ENCODE measurements at regions not wholly inside any gene's neighbourhood (a gene's known extent, or its start where the extent isn't known, plus 50 kb on each side); places are given as distances from the start of the nearest gene placed in this dataset.
"Not testable (repeated sequence)": the region's sequence is repeated elsewhere in the genome, so short reads cannot be mapped to it uniquely, and the experiment has no call there.

- DNase-seq (ENCODE audit: low spot score), result not testable (repeated sequence)
Measured at GRCh38 chr2:111316881-111317549, 196.3 kb downstream of the BCL2L11 start.

- not testable (repeated sequence) for DNase-seq (ENCODE audit: low spot score)
Measured at GRCh38 chr2:111319552-111319951, 198.8 kb downstream of the BCL2L11 start.

DNA sequence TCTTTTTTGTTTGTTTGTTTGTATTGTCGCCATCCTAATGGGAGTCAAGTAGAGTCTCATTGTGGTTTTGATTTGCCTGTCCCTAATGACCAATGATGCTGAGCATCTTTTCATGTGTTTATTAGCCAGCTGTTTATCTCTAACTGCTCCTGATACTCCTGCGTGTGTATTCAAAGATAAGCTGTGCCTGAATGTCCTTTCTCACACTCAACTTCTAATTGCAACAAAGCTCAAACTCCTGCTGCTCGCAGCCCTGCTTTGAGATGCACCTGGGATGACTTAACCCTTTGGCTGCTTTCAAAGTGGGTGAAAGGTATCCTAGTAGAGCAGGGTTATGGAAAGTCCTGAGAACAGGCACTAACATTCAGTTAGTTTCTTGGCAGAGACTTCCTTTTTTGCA lies 199.6 kb downstream of the BCL2L11 start:
- DNase-seq (ENCODE audit: low spot score), result not testable (repeated sequence)

DNA sequence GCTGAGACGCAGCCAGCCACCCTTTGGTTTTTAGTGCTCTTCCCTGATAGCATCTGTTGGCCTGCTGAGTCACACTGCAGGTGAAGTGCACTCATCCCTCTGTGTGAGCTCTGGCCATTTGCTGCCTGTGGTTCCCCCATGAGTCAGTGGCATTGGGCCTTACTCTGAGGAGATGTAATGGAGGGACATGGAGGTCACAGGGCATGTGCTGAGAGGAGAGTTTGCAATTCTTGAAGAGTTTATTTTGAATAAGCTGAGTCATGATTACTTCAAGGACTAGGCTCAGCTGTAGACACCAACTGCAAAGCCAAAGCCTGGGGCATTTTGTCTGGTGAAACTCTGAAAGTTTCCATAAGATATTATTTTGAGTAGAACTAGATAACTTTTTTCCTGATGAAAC lies 200.3 kb downstream of the BCL2L11 start:
- not testable (repeated sequence) for DNase-seq (ENCODE audit: low spot score)

DNA sequence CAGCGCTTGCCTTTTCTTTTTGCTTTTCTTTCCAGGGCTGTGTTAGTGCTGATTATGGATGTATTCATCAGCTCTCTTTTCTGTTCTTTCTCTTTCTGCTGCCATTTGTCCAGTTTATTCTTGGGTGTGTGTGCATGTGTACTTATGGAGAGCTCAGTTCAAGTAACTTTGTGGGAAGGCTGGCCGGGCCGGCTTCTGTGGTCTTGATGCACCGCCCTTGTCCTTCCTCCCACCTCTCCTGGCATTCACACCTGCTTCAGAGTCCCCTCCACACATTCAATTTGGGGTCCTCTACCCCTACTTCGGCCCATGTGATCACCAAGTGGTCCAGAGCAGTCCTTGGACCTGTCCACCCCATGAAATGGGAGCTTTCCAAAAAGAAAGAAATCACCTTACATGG lies 202.7 kb downstream of the BCL2L11 start:
- not testable (repeated sequence) for DNase-seq (ENCODE audit: low spot score)

DNA sequence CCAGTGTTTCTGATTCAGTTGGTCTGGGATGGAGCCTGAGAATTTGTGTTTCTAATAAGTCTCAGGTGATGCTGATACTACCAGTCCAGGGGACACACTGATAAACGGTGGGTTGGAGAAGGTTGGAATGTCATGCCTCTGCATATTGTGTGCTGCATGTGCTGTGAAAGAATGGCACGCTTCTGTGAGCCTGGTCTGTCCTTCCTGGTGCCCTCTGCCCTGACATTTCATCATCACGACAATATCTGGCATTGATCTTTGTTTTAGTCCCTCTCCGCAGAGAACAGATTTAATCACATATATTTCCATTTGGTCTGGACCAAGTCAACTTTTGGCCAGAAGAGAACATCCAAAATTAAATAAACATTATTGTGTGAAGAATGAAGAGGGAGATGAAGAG lies 207.0 kb downstream of the BCL2L11 start:
- DNase-seq (ENCODE audit: low spot score), result not testable (repeated sequence)

GRCh38 chr2:111329309-111329708 lies 208.6 kb downstream of the BCL2L11 start:
- not testable (repeated sequence) for DNase-seq (ENCODE audit: low spot score)

DNA sequence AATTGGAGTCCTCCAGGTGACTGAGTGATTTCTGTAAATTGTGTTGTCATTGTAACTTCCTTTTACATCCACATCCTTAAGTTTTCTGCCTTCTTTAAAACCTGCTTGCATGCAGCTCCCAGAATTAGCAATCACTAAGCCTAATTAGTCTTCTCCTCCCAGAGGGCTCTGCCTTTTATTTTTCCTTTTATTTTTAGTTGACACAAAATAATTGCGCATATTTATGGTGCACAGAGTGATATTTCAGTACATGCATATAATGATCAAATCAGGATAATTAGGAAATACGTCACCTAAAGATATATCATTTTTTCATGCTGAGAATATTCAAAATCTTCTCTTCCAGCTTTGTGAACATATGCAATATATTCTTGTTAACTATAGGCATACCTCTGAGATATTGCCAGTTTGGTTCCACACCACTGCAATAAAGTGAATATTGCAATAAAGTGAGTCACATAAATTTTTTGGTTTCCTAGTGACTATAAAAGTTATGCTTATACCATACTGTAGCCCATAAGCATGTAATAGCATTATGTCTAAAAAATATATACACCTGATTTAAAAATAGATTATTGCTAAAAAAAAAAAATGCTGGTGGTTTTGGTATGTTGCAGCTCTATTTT lies 210.5 kb downstream of the BCL2L11 start:
- not testable (repeated sequence) for DNase-seq (ENCODE audit: low spot score)

- not testable (repeated sequence) for DNase-seq (ENCODE audit: low spot score)
Measured at GRCh38 chr2:111335220-111335907, 214.7 kb downstream of the BCL2L11 start.

- DNase-seq (ENCODE audit: low spot score), result not testable (repeated sequence)
Measured at GRCh38 chr2:111338474-111338873, 217.8 kb downstream of the BCL2L11 start.

DNA sequence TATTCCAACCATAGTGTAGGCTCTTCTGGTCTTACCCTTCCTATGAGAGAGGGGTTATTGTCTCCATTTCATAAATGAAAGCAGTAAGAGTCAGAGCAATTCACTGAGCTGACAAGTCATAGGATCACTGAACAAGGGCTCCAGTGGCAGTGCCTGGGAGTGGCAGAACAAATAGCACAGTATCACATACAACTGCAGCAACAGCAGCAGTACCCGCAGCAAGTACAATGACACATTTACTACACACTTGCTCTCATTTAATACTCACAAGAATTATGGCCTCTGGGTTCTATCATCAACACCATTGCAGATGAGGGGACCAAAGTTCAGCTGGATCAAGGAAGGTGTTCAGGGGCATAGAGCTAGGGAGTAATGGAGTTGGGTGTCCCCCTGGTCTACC lies 218.8 kb downstream of the BCL2L11 start:
- DNase-seq (ENCODE audit: low spot score), result not testable (repeated sequence)

DNA sequence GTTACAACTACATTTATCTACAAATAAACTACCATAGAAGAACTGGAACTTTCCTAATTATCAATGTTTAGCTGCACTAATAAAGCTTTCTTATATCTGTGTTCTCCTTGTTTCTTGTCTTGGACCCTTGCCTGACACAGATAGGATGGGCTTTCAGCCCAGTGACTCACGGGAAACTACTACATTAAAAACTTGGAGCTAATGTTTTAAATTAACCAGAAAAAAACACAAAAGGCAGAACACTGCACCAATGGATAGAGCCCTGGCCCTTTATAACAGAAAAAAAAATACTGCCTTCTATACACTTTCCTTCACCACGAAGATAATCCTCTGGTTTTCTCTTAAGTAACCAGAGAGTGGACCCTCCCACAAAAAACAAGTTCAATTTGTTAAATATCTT lies 223.9 kb downstream of the BCL2L11 start:
- DNase-seq (ENCODE audit: low spot score), result not testable (repeated sequence)

- DNase-seq (ENCODE audit: low spot score), result not testable (repeated sequence)
Measured at GRCh38 chr2:111345439-111345838, 224.7 kb downstream of the BCL2L11 start.

DNA sequence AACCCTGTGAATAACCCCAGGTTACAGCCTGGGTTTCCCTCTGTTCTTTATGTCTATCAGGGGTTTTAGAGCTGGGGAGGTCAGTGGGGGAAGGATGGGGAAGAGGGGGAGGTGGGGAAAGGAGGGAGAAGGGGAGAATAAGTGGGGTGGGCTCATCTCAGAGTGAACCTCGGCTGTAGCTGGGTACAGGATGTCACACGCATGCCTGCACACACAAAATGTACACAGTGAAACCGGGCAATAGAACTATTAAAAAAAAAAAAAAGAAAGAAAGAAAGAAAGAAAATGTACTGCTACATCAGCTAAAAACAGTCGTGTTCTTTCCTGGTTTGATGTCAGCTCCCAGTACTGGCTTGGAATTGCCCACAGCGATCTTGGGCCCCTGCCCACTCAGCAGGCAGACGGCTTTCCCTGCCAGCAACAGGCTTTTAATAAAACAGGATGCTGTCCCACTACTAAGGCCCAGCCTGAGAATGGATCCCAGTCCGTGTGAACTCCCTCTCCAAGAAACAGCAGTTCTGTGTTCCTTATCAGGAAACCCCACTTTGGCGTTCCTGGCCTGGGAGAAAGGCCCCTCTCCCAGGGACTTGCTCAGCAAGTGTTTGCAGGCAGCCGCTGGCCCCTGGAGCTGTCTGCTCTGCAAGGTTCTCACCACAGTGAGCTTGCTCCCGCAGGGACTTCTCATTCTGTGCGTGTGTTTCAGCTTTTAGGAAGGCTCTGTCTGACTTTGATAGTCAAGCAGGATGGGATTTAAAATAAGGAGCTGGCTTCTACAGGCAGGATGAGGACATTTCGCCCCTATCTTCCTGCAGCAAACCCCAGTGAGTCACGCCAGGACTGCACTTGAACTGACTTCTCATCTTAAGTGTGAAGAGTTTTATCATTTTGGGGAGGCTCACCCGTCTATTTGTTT lies 225.6 kb downstream of the BCL2L11 start:
- not testable (repeated sequence) for DNase-seq (ENCODE audit: low spot score)

GRCh38 chr2:111347695-111348094 lies 227.0 kb downstream of the BCL2L11 start:
- DNase-seq (ENCODE audit: low spot score), result not testable (repeated sequence)

- DNase-seq (ENCODE audit: low spot score), result not testable (repeated sequence)
Measured at GRCh38 chr2:111348316-111348715, 227.6 kb downstream of the BCL2L11 start.

GRCh38 chr2:111355022-111355817 lies 234.5 kb downstream of the BCL2L11 start:
- DNase-seq (ENCODE audit: low spot score), result not testable (repeated sequence)

DNA sequence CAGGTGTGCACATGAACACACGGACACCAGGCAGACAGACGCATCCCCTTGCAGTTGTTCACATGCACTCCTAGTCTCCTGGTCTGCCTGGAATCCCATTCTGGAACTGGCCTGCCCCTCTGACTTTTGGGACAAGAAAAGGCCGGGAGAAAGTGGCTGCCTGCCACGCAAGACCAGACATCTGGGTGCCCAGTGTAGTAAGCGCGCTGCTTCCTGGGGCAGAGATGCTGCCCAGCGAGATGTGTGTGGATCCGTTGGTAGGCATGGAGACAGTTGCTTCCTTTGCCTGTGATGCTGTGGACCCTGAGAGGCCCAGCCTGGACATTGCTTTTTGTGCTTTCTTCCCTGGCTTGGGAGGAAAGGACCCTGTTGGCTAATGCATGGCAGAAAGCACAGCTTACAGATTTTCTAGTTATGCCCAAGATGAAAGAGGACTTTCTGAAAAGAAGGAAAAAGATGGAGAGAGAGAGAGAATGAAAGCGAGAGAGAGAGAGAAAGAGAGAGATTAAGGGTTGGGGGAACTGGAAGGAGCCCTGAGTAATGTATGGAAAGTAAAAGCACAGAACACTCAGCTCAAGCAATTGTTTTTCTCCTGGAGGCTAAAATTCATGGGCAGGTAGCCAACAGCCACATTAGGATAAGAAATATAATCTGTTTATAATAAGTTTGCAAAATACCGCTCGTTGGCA lies 235.3 kb downstream of the BCL2L11 start:
- DNase-seq (ENCODE audit: low spot score), result not testable (repeated sequence)

DNA sequence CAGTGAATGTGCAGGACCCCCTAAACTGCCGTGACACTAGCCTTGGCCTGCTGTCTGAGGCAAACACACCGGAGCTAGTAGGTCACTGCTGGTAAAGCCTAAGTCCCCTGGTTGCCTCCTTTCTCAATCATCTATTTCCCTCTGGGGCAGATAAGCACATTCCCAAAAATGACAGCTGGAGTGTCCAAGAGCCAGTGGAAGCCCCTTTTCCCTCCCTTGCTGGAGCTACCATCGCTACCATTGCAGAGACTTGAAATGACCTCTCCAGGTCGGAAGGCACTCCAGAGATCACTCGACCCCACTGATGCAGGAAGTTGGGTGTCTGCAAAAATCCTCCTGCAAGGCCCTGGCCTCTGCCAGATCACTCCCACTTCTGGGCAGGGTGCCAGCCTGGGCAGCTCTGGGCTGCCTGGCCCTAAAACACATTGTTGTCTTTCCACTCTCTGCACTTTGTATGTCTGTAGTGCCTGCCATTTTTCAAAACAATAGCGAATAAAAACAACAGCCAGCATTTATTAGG lies 235.9 kb downstream of the BCL2L11 start:
- DNase-seq (ENCODE audit: low spot score), result not testable (repeated sequence)

GRCh38 chr2:111365986-111366640 lies 245.4 kb downstream of the BCL2L11 start:
- not testable (repeated sequence) for DNase-seq (ENCODE audit: low spot score)
